SK-N-SH (cell line): ENCODE measurements at regions not wholly inside any gene's neighbourhood (a gene's known extent, or its start where the extent isn't known, plus 50 kb on each side); places are given as distances from the start of the nearest gene placed in this dataset.

Source experiments
- EP300 ChIP-seq, 2 experiments: IDR thresholded peaks; 2 replicates each; pipeline versions ENCODE4 v1.4.0 to v1.6.1; 2012; ENCODE audit warnings: borderline replicate concordance in 1 of 2, low read depth in 1 of 2, low read length in 1 of 2
- EZH2phosphoT487 ChIP-seq: fragments of 200-600 bp; sonication (generic); IDR thresholded peaks from 2 replicates; pipeline ENCODE4 v1.6.1; 2017; ENCODE audit warnings: low read depth, mixed run types, mild to moderate bottlenecking, antibody characterized with exemption, moderate library complexity, borderline replicate concordance
- NRF1 ChIP-seq: IDR thresholded peaks from 2 replicates; pipeline ENCODE4 v1.6.1; 2012; ENCODE audit warnings: low read depth, mild to moderate bottlenecking, low read length
- POLR2AphosphoS5 ChIP-seq: IDR thresholded peaks from 2 replicates; pipeline ENCODE4 v1.6.1; 2012; ENCODE audit warnings: low read depth, low read length
- RCOR1 ChIP-seq: fragments of 150-350 bp; IDR thresholded peaks from 2 replicates; pipeline ENCODE4 v1.6.1; 2017; ENCODE audit warnings: antibody characterized with exemption, low read length
- TF ChIP-seq, protein P1 (sequence below): IDR thresholded peaks from 2 replicates; pipeline ENCODE4 v1.4.0; 2012; ENCODE audit warnings: low read depth
- TF ChIP-seq, protein P2 (sequence below): IDR thresholded peaks from 2 replicates; pipeline ENCODE4; 2012
- TF ChIP-seq, protein P3 (sequence below): fragments of 200-600 bp; sonication (generic); IDR thresholded peaks from 2 replicates; pipeline ENCODE4 v1.6.1; 2017; ENCODE audit warnings: antibody characterized with exemption, mild to moderate bottlenecking, moderate library complexity
- TF ChIP-seq, protein P4 (sequence below): fragments of 150-350 bp; IDR thresholded peaks from 2 replicates; pipeline ENCODE4 v1.6.1; 2017; ENCODE audit warnings: antibody characterized with exemption, low read length, low read depth, borderline replicate concordance

DNA sequence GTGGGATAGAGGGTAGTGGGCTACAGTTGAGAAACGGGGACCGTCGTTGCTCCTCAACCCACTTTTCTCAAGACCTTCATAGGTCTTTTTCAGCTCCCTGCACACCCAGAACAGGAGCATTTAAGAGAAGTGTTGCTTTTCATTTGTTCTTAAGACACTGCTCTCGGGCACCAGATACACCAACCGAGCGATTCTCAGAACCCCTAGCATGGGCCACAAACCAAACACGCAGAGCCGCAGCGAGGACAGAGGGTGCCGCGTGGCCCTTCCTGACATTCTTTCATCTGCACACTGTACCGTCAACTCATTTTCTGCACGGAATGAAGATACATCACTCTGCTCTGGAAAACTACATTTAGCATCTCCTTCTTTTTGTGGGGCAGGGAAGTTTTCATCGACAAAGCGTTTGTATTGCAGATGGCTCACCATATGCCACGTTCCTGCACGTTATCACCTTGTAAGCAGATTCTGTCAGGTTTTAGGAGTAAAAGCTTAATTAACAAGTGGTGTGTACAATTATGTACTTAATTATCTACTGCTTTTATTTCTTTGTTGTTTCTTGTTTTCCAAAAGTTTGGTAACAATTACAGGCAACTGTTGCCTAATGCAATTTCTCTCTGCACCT lies 70.4 kb upstream of the MLN start:
- no peak for TF ChIP-seq RCOR1
- TF ChIP-seq POLR2AphosphoS5 = no peak
- TF ChIP-seq, protein P1, sequence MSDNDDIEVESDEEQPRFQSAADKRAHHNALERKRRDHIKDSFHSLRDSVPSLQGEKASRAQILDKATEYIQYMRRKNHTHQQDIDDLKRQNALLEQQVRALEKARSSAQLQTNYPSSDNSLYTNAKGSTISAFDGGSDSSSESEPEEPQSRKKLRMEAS = no peak
- TF ChIP-seq, protein P2, sequence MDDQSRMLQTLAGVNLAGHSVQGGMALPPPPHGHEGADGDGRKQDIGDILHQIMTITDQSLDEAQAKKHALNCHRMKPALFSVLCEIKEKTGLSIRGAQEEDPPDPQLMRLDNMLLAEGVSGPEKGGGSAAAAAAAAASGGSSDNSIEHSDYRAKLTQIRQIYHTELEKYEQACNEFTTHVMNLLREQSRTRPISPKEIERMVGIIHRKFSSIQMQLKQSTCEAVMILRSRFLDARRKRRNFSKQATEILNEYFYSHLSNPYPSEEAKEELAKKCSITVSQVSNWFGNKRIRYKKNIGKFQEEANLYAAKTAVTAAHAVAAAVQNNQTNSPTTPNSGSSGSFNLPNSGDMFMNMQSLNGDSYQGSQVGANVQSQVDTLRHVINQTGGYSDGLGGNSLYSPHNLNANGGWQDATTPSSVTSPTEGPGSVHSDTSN = no peak
- TF ChIP-seq, protein P3, sequence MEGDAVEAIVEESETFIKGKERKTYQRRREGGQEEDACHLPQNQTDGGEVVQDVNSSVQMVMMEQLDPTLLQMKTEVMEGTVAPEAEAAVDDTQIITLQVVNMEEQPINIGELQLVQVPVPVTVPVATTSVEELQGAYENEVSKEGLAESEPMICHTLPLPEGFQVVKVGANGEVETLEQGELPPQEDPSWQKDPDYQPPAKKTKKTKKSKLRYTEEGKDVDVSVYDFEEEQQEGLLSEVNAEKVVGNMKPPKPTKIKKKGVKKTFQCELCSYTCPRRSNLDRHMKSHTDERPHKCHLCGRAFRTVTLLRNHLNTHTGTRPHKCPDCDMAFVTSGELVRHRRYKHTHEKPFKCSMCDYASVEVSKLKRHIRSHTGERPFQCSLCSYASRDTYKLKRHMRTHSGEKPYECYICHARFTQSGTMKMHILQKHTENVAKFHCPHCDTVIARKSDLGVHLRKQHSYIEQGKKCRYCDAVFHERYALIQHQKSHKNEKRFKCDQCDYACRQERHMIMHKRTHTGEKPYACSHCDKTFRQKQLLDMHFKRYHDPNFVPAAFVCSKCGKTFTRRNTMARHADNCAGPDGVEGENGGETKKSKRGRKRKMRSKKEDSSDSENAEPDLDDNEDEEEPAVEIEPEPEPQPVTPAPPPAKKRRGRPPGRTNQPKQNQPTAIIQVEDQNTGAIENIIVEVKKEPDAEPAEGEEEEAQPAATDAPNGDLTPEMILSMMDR = no peak
- TF ChIP-seq, protein P4, sequence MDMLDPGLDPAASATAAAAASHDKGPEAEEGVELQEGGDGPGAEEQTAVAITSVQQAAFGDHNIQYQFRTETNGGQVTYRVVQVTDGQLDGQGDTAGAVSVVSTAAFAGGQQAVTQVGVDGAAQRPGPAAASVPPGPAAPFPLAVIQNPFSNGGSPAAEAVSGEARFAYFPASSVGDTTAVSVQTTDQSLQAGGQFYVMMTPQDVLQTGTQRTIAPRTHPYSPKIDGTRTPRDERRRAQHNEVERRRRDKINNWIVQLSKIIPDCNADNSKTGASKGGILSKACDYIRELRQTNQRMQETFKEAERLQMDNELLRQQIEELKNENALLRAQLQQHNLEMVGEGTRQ = no peak
- no peak for TF ChIP-seq EP300 (IDR thresholded peaks at IDR 0.05; ENCODE audit: borderline replicate concordance in 1 of 2, low read depth in 1 of 2, low read length in 1 of 2)
- no peak for TF ChIP-seq EZH2phosphoT487
- TF ChIP-seq NRF1 = no peak
